Progenitor cell of endocrine pancreas (in vitro differentiated cells): ENCODE measurements at regions not wholly inside any gene's neighbourhood (a gene's known extent, or its start where the extent isn't known, plus 50 kb on each side); places are given as distances from the start of the nearest gene placed in this dataset.
"Not testable (repeated sequence)": the region's sequence is repeated elsewhere in the genome, so short reads cannot be mapped to it uniquely, and the experiment has no call there.

ENCODE experiments used
- DNase-seq: peaks from one replicate; pipeline ENCODE4 v3.0.0; 2021; ENCODE audit warnings: low spot score; ENCODE audit not compliant: unreplicated experiment
- H3K27ac Mint-ChIP-seq: 2 replicates; pipeline ENCODE4 v1.8.0; 2021; ENCODE audit warnings: mild to moderate bottlenecking, moderate library complexity, mixed read lengths
- H3K27me3 Mint-ChIP-seq: 2 replicates; pipeline ENCODE4 v1.8.0; 2021; ENCODE audit warnings: mixed read lengths
- H3K36me3 Mint-ChIP-seq: 2 replicates; pipeline ENCODE4 v1.8.0; 2022; ENCODE audit warnings: mixed read lengths; ENCODE audit not compliant: insufficient read depth
- H3K4me1 Mint-ChIP-seq: 2 replicates; pipeline ENCODE4 v1.8.0; 2021; ENCODE audit warnings: low read depth, mixed read lengths
- H3K4me3 Mint-ChIP-seq: 2 replicates; pipeline ENCODE4 v1.8.0; 2021; ENCODE audit warnings: low read depth, mild to moderate bottlenecking, moderate library complexity, mixed read lengths
- H3K9me3 Mint-ChIP-seq: 2 replicates; pipeline ENCODE4 v1.8.0; 2021; ENCODE audit warnings: low read depth, mixed read lengths
- CTCF ChIP-seq: fragments of 200-600 bp; sonication (generic); IDR thresholded peaks from one replicate; pipeline ENCODE4 v1.5.0; 2021; ENCODE audit warnings: antibody characterized with exemption, mild to moderate bottlenecking; ENCODE audit not compliant: unreplicated experiment

- H3K9me3 Mint-ChIP-seq: peaks cover 10% of the 10 kb centered on the region
- H3K4me1 Mint-ChIP-seq: peaks cover 14% of the 10 kb centered on the region
- peaks cover 2% of the 10 kb centered on the region for H3K36me3 Mint-ChIP-seq
- no peak overlapping the region for H3K4me3 Mint-ChIP-seq
- H3K27ac Mint-ChIP-seq: no peak overlapping the region
- no peaks in the 10 kb centered on the region for H3K27me3 Mint-ChIP-seq
- no peak for DNase-seq
- TF ChIP-seq CTCF: no peak
Measured at GRCh38 chr6:86511962-86512361, 425.4 kb upstream of the HTR1E start.

GRCh38 chr6:86508230-86508629 lies 429.1 kb upstream of the HTR1E start:
- TF ChIP-seq CTCF: no peak
- Mint-ChIP-seq H3K9me3 (peaks cover 18% of the 10 kb centered on the region), H3K4me1 (peaks cover 14% of the 10 kb centered on the region), H3K36me3 (peaks cover 2% of the 10 kb centered on the region), H3K27me3 (no peaks in the 10 kb centered on the region), H3K4me3 (no peak overlapping the region), H3K27ac (no peak overlapping the region)
- no peak for DNase-seq

GRCh38 chr6:86502497-86502896 lies 434.8 kb upstream of the HTR1E start:
- TF ChIP-seq CTCF: no peak
- H3K27ac Mint-ChIP-seq: no peak overlapping the region
- DNase-seq: no peak
- H3K4me3 Mint-ChIP-seq: no peak overlapping the region
- H3K36me3 Mint-ChIP-seq: no peaks in the 10 kb centered on the region
- H3K27me3 Mint-ChIP-seq: no peaks in the 10 kb centered on the region
- H3K9me3 Mint-ChIP-seq: peaks cover 13% of the 10 kb centered on the region
- peaks cover 5% of the 10 kb centered on the region for H3K4me1 Mint-ChIP-seq

GRCh38 chr6:86500035-86500434 lies 437.3 kb upstream of the HTR1E start:
- DNase-seq: no peak
- Mint-ChIP-seq H3K27me3 (no peaks in the 10 kb centered on the region), H3K27ac (no peak overlapping the region), H3K4me3 (no peak overlapping the region), H3K36me3 (no peaks in the 10 kb centered on the region), H3K9me3 (peaks cover 19% of the 10 kb centered on the region), H3K4me1 (peaks cover 5% of the 10 kb centered on the region)
- no peak for TF ChIP-seq CTCF

- H3K27me3 Mint-ChIP-seq, H3K4me3 Mint-ChIP-seq, H3K36me3 Mint-ChIP-seq, DNase-seq, H3K4me1 Mint-ChIP-seq: not testable (repeated sequence)
- peak overlapping the region; percentile 48 for H3K27ac Mint-ChIP-seq
- peaks cover 19% of the 10 kb centered on the region for H3K9me3 Mint-ChIP-seq
Measured at GRCh38 chr6:86489042-86489441, 448.3 kb upstream of the HTR1E start.

GRCh38 chr6:86487660-86488221 lies 449.6 kb upstream of the HTR1E start:
- no peaks in the 10 kb centered on the region for H3K4me1 Mint-ChIP-seq
- peaks cover 19% of the 10 kb centered on the region for H3K9me3 Mint-ChIP-seq
- H3K4me3 Mint-ChIP-seq: no peak overlapping the region
- TF ChIP-seq CTCF: no peak
- no peak overlapping the region for H3K27ac Mint-ChIP-seq
- H3K27me3 Mint-ChIP-seq: no peaks in the 10 kb centered on the region
- DNase-seq: no peak
- no peaks in the 10 kb centered on the region for H3K36me3 Mint-ChIP-seq

GRCh38 chr6:86478316-86478715 lies 459.0 kb upstream of the HTR1E start:
- peak overlapping the region; percentile 3 for H3K27ac Mint-ChIP-seq
- H3K4me1 Mint-ChIP-seq: not testable (repeated sequence)

More at GRCh38 chr6:86478316-86478715, 459.0 kb upstream of the HTR1E start:
- not testable (repeated sequence) for H3K9me3 Mint-ChIP-seq, H3K36me3 Mint-ChIP-seq, H3K4me3 Mint-ChIP-seq, DNase-seq, H3K27me3 Mint-ChIP-seq
